ENCODE measurements at regions not wholly inside any gene's neighbourhood (a gene's known extent, or its start where the extent isn't known, plus 50 kb on each side); places are given as distances from the start of the nearest gene placed in this dataset.

DNA sequence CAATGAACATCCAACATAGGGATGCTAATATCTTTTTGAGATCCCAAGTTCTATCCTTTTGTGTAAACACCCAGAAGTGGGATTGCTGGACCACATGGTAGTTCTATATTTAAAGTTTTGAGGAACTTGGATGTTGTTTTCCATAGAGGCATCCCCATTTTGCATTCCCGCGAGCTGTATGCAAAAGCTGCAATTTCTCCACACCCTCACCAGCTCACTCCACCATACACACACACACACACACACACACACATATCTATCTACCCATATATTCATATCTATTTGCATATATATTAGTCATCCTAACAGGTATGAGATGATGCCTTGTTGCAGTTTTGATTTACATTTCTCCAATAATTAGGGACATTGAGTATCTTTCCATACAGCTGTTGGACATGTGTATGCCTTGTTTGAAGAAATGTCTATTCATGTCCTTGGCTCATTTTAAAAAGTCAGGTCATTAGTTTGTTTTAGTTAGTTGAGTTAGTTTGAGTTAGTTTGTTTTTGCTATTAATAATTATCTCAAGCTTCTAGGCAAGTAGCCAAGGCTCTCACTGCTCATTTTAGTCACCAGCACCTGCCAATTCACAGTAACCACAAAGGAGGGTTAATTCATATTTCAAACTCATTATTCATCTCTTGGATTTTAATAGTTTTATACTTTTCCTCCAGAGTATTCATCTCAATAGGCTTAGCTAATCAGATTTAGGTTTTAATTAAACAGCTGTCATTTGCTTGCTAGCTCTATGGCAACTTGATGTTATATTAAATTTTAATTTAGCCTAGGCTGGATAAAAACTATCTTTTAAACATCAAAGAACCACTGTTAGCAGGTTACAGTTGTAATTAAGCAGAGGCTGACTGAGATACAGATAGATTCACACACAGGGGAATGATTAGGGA lies 1435.9 kb upstream of the TMEM132C start:
- DNase-seq, result no peak

DNA sequence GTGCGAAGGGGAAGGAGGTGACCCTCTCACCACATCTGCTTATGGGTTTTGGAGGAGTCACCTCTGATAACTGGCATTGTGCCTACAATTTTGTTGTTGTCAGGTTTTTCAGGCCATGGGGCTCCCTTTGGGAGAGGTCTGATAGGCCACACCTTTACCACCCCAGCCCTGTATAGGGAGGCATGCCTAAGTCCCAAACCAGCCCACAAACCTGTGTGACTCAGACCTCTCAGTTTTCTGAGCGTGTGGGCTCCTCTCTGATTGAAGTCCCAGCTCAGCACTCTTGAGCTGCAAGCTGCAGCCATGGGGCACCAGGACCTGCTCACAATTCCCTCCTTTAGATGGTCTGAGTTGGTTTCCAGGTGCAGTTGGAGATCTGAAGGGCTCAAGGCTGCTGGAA lies 1429.3 kb upstream of the TMEM132C start:
- no peak for DNase-seq

DNA sequence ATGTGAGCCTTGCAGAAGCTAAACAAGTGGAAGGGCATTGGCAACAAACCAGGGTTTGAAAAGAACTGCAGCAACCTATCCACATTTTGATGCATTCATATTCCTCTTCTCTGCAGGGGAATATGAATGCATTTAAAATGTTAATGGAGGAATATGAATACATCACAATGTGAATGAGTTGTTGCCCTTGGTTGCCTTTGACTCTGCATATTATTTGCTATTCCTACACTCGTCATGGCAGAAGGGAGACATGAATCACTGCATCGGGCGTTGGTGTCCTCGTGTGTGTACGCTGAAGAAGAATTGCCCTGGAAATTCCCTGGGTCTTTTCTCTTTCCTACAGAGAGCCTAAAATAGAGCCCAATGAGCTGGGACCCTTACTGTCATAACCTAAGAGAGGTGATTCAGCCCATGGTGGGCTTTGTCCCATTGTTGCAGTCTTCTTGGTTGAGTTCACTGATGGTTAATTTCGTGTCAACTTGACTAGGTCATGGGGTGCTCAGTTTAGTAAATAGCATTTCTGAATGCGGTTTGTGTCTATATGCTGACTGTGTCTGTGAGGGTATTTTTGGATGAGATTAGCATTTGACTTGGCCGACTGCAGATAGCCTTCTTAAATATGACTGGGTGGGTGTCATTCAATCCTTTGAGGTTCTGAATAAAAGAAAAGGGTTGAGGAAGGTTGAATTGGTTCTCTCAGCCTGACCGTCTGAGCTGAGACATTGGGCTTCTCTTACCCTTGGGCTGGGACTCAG lies 1422.9 kb upstream of the TMEM132C start:
- DNase-seq, result no peak

DNA sequence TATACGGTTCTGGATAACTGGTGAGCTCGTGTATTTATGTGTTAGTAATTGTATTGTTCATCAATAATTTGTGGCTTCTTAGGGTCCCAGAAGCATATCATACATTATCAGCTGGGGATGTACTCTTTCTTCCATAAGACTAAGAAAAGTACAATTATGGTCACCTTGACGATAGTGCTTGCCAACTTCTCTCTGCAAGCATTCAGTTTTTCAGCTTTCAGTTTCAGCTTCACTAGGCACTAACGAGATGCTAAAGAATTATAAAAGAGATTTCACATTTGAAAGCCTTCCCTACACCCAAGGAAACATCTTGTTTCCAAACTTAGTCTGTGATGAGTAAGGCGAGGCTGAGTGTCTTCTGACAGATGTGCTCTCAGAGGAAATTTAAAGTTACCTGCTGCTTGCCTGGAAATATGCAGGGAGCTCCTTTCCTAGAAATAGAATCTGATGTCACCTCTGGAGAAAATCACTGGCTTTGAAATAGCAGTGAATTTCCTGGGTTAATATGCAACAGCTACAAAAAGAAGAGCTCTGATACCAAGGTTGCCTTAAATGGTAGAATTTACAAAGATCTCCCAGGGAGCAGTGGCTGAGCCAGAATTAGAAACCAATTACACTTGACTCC lies 1419.9 kb upstream of the TMEM132C start:
- no peak for DNase-seq

DNA sequence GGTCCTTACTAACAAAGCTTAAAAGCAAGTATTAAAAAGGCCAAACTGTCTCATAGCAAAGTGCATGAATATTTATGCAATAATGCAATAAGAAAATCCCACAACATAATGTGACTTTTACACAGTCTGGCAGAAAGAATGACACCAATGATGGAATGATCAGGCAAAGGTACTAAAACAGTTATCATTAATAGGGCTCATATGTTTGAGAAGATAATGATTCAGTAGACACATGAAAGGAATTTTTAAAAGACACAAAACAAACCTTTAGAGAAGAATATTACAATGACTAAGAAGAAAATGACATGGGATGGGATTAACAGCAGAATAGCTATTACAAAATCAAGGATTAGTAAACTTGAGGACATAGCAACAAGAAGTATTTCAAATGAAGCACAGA lies 1411.2 kb upstream of the TMEM132C start:
- DNase-seq, result no peak

DNA sequence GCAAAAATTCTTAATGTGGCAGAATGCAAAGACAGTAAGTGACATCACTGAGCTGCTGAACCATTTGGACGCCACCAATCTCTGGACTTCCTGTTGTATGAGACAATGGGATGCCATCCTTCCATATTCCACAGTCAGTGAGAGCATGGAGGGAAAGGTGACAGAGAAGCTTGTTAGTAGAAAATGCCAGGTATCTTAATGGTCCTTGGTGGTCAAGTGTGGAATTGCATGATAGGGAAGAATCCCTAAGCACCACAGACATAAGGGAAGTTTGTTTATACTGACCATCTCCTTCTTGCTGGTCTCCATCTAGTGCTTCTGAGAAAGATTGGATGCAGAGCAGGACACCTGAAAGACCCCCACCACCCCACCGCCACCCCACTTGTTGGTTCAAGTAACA lies 1410.0 kb upstream of the TMEM132C start:
- no peak for DNase-seq

DNA sequence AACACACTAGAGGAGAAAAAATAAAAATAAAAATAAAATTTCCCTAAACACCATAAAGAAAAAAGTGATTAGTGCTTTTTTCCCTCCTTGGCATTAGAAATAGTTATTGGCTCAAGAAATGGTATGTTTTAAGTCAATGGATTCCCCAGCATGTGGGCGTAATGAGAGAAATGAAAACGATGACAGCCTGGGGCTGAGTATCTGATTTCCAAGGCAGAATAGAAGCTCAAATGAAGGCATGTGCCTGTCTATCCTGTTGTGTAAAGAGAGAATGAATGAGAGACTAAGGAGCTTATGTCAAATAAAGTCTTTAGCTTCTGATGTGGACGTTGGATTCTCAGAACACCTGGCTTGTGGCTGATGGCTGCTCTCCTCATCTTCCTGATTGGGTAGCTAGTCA lies 1408.4 kb upstream of the TMEM132C start:
- DNase-seq, result no peak

DNA sequence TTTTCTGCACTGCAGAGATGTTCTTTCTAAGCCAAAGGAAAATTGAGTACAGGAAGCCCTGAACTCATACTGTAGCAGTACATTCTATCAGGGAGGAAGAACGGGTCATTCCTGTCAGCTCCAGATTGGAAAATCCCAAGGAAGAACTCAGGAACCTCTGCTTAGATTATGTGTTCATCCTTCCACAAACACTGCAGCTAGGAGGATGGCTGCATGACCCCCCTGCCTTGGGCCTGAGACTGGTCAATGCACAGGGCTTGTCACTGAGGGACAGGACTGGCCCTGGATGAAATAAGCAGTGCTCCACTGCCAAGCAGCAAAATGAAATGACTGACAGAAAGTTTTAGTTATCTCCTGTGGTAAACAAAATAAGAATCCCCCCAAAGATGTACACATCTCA lies 1406.8 kb upstream of the TMEM132C start:
- DNase-seq, result no peak

DNA sequence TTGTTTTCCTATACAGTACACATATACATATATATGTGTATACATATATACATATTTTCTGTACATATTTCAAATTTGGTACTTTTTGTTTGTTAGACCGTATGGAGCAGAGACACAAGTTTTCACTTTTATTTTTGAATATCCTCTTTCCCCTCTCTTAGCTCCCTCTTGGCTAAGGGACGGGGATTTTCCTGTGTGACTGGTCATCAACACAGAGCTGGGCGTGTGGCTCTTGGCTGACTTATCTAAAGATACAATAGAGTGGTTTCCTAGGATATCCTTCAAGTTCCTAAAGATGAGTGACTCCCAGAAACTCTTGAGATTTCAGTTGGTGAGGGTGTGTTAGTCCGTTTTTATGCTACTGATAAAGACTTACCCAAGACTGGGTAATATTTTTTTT lies 1404.5 kb upstream of the TMEM132C start:
- no peak for DNase-seq

DNA sequence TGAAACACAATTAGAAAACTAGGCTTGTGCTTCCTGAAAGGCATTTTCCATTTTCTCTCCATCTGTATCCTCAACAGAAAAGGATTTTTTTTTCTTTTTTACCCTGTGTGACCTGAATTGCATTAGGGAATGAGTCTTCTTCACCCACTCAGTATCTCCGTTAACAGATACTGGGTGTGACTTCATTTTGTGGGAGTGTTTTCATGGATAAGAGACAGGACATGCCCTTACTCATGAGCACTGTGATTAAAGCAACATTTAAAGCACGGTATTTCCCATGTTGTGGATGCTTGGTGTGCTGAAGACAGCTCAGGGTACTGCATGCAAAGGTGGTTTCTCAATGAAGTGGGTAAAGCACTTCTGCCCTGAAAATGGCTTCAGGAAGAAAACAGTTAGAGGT lies 1397.3 kb upstream of the TMEM132C start:
- DNase-seq, result no peak

DNA sequence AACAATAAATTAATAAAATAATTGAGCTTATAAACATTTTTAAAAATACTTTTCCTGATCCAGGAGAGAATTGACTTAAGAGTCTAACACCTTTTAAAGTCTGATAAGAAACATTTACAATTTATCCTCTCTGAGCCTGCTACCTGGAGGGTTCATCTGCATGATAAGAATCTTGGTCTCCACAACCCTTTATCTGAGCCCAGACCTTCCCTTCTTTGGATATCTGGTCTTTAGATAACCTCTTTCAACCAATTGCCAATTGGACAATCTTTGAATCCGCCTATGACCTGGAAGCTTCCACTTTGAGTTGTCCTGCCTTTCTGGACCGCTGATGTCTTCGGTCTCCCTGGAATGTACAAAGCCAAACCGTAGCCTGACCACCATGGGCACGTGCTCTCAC lies 1393.3 kb upstream of the TMEM132C start:
- no peak for DNase-seq

DNA sequence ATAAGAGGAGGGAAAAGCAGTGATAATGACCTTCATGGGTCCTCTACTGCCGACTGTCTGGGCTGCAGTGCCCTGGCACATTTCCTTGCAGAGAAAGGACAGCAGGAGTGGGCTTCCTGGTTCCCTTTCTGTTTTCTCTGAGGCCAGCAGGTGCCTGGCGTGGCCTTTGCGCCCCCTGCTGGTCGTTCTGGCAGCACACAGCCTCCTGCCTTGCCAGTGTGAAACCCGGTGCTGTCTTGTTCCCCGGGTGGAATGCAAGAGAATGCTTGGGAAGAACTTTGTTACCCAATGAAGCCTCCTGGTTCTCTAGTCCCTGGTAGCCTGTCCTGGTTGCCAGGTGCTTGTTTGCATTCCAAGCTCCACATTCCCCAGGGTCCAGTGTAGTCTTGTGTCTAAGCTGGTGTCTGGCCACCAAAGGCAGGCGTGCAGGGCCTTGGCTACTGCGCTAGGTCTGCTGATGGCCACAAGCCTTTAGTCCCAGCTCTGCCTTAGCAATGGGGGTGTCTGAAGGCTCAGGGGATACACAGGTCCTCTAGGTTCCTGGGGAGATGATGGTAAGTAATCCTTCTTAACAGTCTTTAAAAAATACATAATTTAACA lies 1392.4 kb upstream of the TMEM132C start:
- peak; percentile 81 for DNase-seq

DNA sequence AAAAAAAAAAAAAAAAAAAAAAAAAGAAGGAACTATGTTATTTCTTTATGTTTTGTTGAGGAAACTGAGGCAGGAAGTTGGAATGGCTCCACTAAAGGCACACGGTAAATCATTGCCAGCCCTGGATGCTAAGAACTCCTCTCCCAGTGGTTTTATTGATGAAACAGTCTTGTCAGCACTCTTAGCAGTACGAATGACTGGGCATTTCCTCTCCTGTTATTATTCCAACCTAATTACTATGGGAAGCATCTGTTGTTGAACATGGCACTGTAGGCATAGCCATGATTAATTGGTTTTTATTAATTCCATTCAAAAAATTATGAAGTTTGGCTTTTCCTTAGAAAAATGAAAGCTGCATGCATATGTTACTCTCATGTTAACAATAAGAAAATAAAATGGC lies 1387.1 kb upstream of the TMEM132C start:
- DNase-seq, result no peak

DNA sequence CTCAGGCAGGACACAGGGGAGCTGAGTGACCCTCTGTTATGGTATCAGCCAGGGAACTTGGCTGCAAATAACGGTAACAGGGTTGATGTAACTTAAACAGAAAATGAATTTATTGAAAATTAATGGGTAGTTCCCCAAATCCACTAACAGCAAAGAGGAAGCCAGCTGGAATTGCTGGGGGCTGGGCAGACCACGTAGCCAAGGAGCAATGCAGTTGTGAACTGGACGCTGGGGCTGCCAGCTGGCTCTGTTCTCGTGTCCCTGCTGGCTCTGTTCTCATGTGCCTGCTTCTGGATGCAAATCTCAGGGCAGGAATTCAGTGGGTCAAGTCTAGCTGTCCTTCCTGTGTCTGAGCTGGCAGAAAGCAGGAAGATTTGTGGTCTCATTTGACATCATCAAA lies 1383.3 kb upstream of the TMEM132C start:
- no peak for DNase-seq

DNA sequence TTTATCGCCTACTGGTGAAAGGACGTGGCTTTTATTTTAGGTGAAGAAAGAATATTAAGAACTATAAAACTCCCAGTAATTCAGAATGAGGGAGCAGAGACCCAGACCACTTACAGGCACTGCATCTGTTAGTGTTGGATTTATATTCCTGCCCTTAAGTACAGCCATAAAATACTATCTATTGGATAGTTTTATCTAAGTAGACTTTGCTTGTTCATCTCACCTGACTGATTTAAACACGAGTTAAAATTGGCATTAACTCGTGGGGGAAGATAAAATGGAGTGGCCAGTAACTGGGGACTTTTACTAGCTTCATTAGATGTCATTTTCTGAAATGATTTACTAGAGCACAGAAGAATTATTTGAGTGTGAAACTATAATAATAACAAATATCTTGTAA lies 1377.5 kb upstream of the TMEM132C start:
- no peak for DNase-seq

DNA sequence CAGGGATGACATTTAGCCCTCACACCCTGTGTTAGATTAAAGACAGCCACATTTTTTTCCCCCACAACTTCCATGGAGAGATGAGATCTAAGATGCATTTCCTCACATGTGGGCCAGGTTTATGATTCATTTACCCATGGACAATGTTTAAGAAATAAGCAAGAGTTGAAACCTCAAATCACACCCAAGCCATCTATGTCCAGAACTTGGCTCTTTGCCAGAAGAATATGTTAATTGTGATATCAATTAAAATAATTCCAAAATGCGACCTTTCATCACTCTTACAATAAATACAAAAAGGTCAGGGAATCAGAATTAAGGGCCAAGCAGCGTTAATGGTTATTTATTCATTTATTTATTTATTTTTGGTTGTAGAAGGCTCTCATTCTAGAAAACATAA lies 1376.9 kb upstream of the TMEM132C start:
- no peak for DNase-seq

DNA sequence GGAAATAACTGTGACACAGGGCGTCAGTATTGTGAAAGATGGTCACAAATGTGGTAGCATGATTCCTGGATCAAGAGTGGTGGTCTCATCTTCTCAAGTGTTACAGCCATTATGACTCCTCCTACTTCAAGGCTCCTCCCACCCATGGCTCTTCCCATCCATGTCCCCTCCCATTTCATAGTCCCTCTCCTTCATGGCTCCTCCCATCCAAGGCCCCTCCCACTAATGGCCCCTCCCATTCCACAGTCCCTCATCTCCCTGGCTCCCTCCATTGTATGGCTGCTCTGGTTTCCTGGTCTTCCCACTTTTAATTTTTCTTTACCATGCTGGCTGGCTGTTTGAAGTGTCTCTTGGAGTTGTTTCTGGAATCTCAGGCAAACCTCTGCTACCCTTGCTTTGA lies 1375.2 kb upstream of the TMEM132C start:
- DNase-seq, result no peak

DNA sequence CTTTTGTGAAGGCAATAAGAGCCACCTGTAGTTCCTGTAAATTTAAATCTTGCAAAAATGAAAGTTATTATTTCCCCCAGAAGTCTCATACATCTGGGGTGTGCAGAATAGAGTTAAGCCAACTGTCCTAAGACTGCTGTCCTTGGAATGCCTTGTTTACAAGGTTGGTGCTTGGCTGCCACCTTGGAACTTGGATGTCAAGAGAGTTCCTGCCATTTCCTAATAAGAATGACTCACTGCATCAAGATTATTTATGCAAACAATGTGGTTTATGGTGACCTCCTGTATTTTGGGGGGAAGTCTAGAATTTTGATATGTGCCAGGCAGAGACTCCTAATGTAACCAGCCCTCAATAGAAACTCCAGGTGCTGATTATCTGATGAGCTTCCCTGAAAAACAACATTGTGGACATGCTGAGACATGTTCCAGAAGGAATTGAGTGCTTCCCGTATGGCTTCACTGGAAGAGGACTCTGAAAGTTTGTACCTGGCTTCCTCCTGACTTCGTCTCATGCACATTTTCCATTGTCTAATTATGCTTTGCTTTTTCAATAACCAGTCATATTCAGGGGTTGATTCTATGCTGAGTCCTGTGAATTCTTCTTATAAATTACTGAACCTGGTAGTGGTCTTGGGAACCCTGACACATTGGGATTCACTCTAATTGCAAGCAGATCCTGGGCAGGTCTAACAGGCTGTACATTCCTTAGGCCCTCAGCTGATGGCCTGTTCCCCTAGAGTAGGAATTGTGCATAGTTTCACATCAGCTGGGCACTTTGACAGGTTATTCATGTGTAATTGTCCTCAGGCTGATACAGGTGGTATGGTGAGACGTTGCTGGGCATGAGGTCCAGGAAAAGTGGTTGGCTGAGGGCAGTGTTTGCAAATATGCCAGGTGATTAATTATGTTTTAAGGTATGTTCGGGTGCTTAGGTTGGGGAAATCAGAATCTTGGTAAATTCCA lies 1370.7 kb upstream of the TMEM132C start:
- no peak for DNase-seq

DNA sequence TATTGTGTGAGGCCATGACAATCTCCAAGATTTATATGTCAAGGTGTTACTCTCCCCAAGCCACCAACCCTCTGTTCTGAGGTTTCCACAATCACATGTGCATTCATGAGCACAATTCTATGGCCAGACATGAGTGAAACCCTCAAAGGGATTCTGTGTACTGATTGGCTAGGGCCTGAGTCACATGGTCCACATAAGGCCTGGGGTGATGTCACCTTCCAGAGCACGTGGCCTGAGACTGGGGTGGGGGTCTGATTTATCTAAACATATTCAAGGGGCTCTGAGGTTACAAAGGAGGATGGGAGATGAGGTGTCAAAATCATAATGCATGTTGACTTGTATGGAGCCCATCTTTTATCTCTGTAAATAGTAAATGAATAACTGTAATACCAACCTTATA lies 1369.9 kb upstream of the TMEM132C start:
- DNase-seq, result no peak

DNA sequence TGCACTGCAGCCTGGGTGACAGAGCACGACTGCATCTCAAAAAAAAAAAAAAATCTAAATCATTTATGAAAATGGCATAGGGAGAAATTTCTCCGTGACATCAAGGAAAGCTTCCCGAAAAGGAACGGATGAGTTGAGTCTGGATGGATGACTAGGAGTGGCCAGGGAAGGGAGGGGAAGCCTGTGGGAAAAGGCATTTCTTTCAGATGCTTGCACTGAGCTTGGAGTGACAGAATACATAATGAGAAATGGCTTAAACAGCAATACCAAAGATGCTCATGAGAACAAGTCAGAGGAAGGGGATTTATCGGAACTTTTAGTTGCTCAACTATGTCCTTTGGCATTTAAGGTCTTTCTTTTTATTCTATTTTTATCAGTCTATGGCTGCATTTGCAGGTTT lies 1369.2 kb upstream of the TMEM132C start:
- no peak for DNase-seq

DNA sequence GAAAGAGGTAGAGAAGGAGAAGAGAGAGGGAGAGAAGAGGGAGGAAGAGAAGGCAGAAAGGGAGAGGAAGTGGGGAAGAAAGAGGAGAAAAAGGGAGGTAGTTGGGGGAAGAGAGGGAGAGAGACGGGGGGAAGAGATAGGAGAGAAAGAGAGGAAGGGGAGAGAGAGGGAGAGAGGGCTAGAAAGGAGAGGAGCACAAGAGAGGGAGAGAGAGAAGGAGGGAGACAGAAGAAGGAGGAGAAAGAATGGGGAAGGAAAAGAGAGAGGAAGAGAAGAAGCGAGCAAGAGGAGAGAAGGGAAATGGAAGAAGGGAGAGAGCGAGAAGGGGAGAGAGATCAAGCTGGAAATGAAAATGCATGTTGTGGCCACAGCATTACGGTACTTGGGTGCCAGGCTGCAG lies 1368.4 kb upstream of the TMEM132C start:
- no peak for DNase-seq
